Kidney epithelial cell (primary cell): ENCODE measurements at regions not wholly inside any gene's neighbourhood (a gene's known extent, or its start where the extent isn't known, plus 50 kb on each side); places are given as distances from the start of the nearest gene placed in this dataset.

ENCODE experiments used
- DNase-seq: peaks from one replicate; pipeline ENCODE4 v3.0.0-alpha.2; 2010; ENCODE audit warnings: low read depth
- H3K27me3 ChIP-seq: 2 replicates; pipeline ENCODE4 v1.6.0; 2011; ENCODE audit warnings: low read length; ENCODE audit not compliant: control insufficient read depth, insufficient read depth
- H3K36me3 ChIP-seq: 2 replicates; pipeline ENCODE4 v1.5.1; 2011; ENCODE audit warnings: low read length; ENCODE audit not compliant: control insufficient read depth, insufficient read depth
- H3K4me3 ChIP-seq: 2 replicates; pipeline ENCODE4 v1.5.1; 2011; ENCODE audit warnings: low read depth, mild to moderate bottlenecking, control low read depth, low read length
- TF ChIP-seq, protein P1 (sequence below): IDR thresholded peaks from 2 replicates; pipeline ENCODE4 v1.5.1; 2011; ENCODE audit warnings: mild to moderate bottlenecking, moderate library complexity, low read length, control low read depth, inconsistent platforms; ENCODE audit not compliant: insufficient read depth, poor library complexity, severe bottlenecking

DNA sequence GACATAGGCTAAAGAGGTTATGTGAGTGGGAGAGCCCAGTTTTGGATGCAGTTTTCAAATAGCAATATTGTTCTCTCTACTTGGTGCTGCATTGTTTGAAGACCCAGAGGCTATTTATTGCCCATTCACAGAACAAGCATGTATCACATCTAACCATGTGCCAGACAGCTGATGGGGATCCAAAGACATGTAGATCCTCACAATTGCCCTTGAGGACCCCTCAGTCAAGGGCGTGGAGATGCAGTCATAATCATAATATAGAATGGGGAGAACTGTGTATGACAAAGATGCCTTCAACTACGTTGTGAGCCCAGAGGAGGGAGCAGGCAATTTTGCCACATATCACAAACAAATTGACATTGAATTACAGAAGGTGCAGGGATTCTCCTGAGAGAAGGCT is 70.5 kb downstream of the NHLRC3 start:
- H3K36me3 ChIP-seq: no peaks in the 10 kb centered on the region
- no peak overlapping the region for H3K4me3 ChIP-seq
- TF ChIP-seq, protein P1, sequence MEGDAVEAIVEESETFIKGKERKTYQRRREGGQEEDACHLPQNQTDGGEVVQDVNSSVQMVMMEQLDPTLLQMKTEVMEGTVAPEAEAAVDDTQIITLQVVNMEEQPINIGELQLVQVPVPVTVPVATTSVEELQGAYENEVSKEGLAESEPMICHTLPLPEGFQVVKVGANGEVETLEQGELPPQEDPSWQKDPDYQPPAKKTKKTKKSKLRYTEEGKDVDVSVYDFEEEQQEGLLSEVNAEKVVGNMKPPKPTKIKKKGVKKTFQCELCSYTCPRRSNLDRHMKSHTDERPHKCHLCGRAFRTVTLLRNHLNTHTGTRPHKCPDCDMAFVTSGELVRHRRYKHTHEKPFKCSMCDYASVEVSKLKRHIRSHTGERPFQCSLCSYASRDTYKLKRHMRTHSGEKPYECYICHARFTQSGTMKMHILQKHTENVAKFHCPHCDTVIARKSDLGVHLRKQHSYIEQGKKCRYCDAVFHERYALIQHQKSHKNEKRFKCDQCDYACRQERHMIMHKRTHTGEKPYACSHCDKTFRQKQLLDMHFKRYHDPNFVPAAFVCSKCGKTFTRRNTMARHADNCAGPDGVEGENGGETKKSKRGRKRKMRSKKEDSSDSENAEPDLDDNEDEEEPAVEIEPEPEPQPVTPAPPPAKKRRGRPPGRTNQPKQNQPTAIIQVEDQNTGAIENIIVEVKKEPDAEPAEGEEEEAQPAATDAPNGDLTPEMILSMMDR: no peak
- H3K27me3 ChIP-seq: no peaks in the 10 kb centered on the region
- DNase-seq: no peak

- H3K36me3 ChIP-seq: no peaks in the 10 kb centered on the region
- no peak for DNase-seq
- no peaks in the 10 kb centered on the region for H3K27me3 ChIP-seq
Measured at GRCh38 chr13:39110518-39111097, 72.4 kb downstream of the NHLRC3 start.

DNA sequence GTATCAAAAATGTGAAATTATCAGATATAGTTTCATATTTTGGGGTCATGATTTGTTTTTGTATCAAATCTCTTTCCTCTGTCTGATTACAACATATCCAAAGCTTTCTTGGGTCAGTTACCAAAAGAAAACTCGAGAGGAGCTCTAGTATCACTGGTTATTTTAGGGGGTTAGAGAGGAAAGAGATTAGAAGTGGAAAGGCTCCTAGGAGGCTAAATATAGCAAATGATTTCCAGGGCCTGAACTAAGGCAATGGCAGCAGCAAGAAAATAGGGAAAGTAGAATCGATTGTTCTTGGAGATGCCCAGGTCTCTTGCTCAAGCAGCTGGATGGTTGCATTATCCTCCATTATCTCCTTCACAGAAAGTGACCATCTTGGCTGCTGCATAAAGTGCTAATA is 72.9 kb downstream of the NHLRC3 start:
- TF ChIP-seq, protein P1: no peak
- no peaks in the 10 kb centered on the region for H3K36me3 ChIP-seq
- H3K27me3 ChIP-seq: no peaks in the 10 kb centered on the region
- no peak for DNase-seq
- no peak overlapping the region for H3K4me3 ChIP-seq

More at GRCh38 chr13:39110518-39111097, 72.4 kb downstream of the NHLRC3 start:
- TF ChIP-seq, protein P1: no peak
- no peak overlapping the region for H3K4me3 ChIP-seq

DNA sequence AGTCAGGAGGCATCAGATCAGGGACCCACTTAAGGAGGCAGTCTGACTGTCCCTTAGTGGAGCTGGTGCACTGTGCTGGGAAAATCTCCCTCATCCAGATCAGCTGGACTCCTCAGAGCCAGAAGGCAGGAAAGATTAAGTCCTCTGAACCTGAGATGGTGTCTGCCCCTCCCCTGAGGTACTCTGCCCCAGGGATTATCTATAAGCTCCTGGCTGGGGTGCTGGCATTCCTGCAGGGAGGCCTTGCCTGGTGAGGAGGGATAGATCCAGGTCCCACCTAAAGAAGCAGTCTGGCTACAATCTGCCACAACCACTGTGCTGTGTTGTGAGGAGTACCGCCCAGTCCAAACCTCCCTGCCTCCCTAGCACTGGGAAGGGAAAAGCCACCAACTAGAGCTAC is 81.2 kb downstream of the NHLRC3 start:
- no peak for DNase-seq
- Histone ChIP-seq H3K27me3 (no peaks in the 10 kb centered on the region), H3K4me3 (no peak overlapping the region), H3K36me3 (no peaks in the 10 kb centered on the region)
- TF ChIP-seq, protein P1: no peak

DNA sequence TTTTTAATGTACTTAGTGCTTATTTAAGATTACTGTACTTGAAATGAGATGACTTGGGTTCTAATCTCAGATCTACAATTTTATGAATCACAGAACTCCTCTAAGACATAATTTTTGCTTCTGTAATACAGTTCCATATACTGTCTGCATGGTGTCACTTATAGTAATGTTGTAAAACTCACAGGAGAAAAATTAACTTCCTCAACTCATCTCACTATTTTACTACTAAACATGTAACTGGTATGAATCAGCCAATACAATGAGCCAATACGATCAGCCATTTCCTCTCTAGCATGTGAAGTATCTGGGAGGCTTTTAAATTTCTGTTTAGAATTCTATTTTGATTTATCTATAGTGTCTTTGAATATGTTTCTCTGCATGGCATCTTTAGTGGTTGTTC is 85.3 kb downstream of the NHLRC3 start:
- TF ChIP-seq, protein P1: no peak
- no peak overlapping the region for H3K4me3 ChIP-seq
- DNase-seq: no peak
- H3K36me3 ChIP-seq: no peaks in the 10 kb centered on the region
- no peaks in the 10 kb centered on the region for H3K27me3 ChIP-seq

GRCh38 chr13:39129213-39129612 is 91.0 kb downstream of the NHLRC3 start:
- no peak overlapping the region for H3K4me3 ChIP-seq
- H3K27me3 ChIP-seq: no peaks in the 10 kb centered on the region
- no peaks in the 10 kb centered on the region for H3K36me3 ChIP-seq
- no peak for DNase-seq
- TF ChIP-seq, protein P1: no peak
